ENCODE measurements at regions not wholly inside any gene's neighbourhood (a gene's known extent, or its start where the extent isn't known, plus 50 kb on each side); places are given as distances from the start of the nearest gene placed in this dataset.

GRCh38 chr4:147009875-147010274, 64.2 kb upstream of the TTC29 start:
- TF ChIP-seq EZH2phosphoT487 (IDR thresholded peaks at IDR 0.05; ENCODE audit: low read depth) = no peak
- no peak for TF ChIP-seq CTCF (IDR thresholded peaks at IDR 0.05; ENCODE audit: low read depth, low read length)
